Cardiac septum (tissue), 1 donor: ENCODE measurements at regions not wholly inside any gene's neighbourhood (a gene's known extent, or its start where the extent isn't known, plus 50 kb on each side); places are given as distances from the start of the nearest gene placed in this dataset.

Experiments
- DNase-seq: peaks from one replicate; pipeline ENCODE4 v3.0.0-alpha.2; 2020; ENCODE audit warnings: low spot score
- intact Hi-C: fragments of 100-400 bp; cut with DNase I; formaldehyde crosslinking; loops from one replicate; pipeline ENCODE4 v1.14.0; 2022
- donor health status: DM: no; HTN: no; CAD: no.

GRCh38 chr2:78383576-78383975 is 641.9 kb upstream of the REG3G start:
- no peak for DNase-seq
- intact Hi-C loops = no loop called here

- intact Hi-C loops = no loop called here
- DNase-seq = no peak
Measured at GRCh38 chr2:78397198-78397597, 628.3 kb upstream of the REG3G start.

- intact Hi-C loops = no loop called here
- DNase-seq = no peak
Measured at GRCh38 chr2:78407960-78408794, 617.3 kb upstream of the REG3G start.

- DNase-seq = no peak
- intact Hi-C loops = no loop called here
Measured at GRCh38 chr2:78408795-78409118, 616.7 kb upstream of the REG3G start.

- no peak for DNase-seq
- intact Hi-C loops = no loop called here
Measured at GRCh38 chr2:78411303-78411702, 614.2 kb upstream of the REG3G start.

GRCh38 chr2:78416625-78417300 is 608.7 kb upstream of the REG3G start:
- intact Hi-C loops = no loop called here
- DNase-seq = no peak

GRCh38 chr2:78417355-78417754 is 608.1 kb upstream of the REG3G start:
- intact Hi-C loops = no loop called here
- no peak for DNase-seq

- no peak for DNase-seq
- intact Hi-C loops = no loop called here
Measured at GRCh38 chr2:78418021-78418420, 607.5 kb upstream of the REG3G start.

GRCh38 chr2:78420132-78420531 is 605.4 kb upstream of the REG3G start:
- intact Hi-C loops = no loop called here
- DNase-seq = no peak

- intact Hi-C loops = no loop called here
- DNase-seq = no peak
Measured at GRCh38 chr2:78423631-78424030, 601.9 kb upstream of the REG3G start.

GRCh38 chr2:78427170-78427569 is 598.3 kb upstream of the REG3G start:
- intact Hi-C loops = no loop called here
- no peak for DNase-seq

- intact Hi-C loops = no loop called here
- no peak for DNase-seq
Measured at GRCh38 chr2:78431241-78431640, 594.3 kb upstream of the REG3G start.

GRCh38 chr2:78439122-78439521 is 586.4 kb upstream of the REG3G start:
- no peak for DNase-seq
- intact Hi-C loops = no loop called here

GRCh38 chr2:78455586-78455985 is 569.9 kb upstream of the REG3G start:
- intact Hi-C loops = no loop called here
- DNase-seq = no peak

- DNase-seq = no peak
- intact Hi-C loops = no loop called here
Measured at GRCh38 chr2:78457269-78457668, 568.2 kb upstream of the REG3G start.

- intact Hi-C loops = no loop called here
- no peak for DNase-seq
Measured at GRCh38 chr2:78465707-78466106, 559.8 kb upstream of the REG3G start.

GRCh38 chr2:78476619-78477229 is 548.8 kb upstream of the REG3G start:
- DNase-seq = no peak
- intact Hi-C loops = no loop called here

- intact Hi-C loops = no loop called here
- no peak for DNase-seq
Measured at GRCh38 chr2:78486565-78486964, 538.9 kb upstream of the REG3G start.

- no peak for DNase-seq
- intact Hi-C loops = no loop called here
Measured at GRCh38 chr2:78498125-78498524, 527.4 kb upstream of the REG3G start.

GRCh38 chr2:78506301-78506700 is 519.2 kb upstream of the REG3G start:
- no peak for DNase-seq
- intact Hi-C loops = no loop called here

- intact Hi-C loops = no loop called here
- DNase-seq = no peak
Measured at GRCh38 chr2:78521938-78522337, 503.6 kb upstream of the REG3G start.
